Esophagus muscularis mucosa (tissue), 4 donors: ENCODE measurements at regions not wholly inside any gene's neighbourhood (a gene's known extent, or its start where the extent isn't known, plus 50 kb on each side); places are given as distances from the start of the nearest gene placed in this dataset.

Source experiments
- DNase-seq: peaks from one replicate; pipeline ENCODE4 v3.0.0-alpha.2; 2017; ENCODE audit errors: extremely low spot score
- H3K27ac ChIP-seq, 4 donors: fragments of 200-600 bp; sonication (generic); replicated peaks in 1 of 4; 1 replicate in 3 of 4; 2 replicates in 1 of 4; pipeline ENCODE4 v1.5.1; 2016 to 2019; ENCODE audit warnings: mild to moderate bottlenecking in 1 of 4
- H3K27me3 ChIP-seq, 4 donors: fragments of 200-600 bp; sonication (generic); one replicate each; pipeline versions ENCODE4 v1.5.1 to v1.6.0; 2016 to 2019
- H3K36me3 ChIP-seq, 4 donors: fragments of 200-600 bp; sonication (generic); one replicate each; pipeline ENCODE4 v1.5.1; 2016 to 2019
- H3K4me1 ChIP-seq, 4 donors: fragments of 200-600 bp; sonication (generic); one replicate each; pipeline ENCODE4 v1.5.1; 2016 to 2019
- H3K4me3 ChIP-seq, 4 donors: fragments of 200-600 bp; sonication (generic); 1 replicate in 2 of 4; 2 replicates in 2 of 4; pipeline ENCODE4 v1.5.1; 2016 to 2019; ENCODE audit warnings: mild to moderate bottlenecking in 4 of 4, moderate library complexity in 1 of 4
- H3K9me3 ChIP-seq, 4 donors: fragments of 200-600 bp; sonication (generic); 1 replicate in 3 of 4; 2 replicates in 1 of 4; pipeline ENCODE4 v1.5.1; 2016 to 2019
- CTCF ChIP-seq, 3 experiments: fragments of 200-600 bp in 2 of 3; fragments of 450-650 bp in 1 of 3; sonication (generic) in 2 of 3; IDR thresholded peaks; one replicate each; pipeline ENCODE4 v1.5.1; 2017 to 2019; ENCODE audit warnings: antibody characterized with exemption in 3 of 3, mild to moderate bottlenecking in 2 of 3, moderate library complexity in 1 of 3
- EP300 ChIP-seq: sonication (generic); formaldehyde crosslinking; IDR thresholded peaks from one replicate; pipeline ENCODE4 v1.6.1; 2017; ENCODE audit warnings: antibody characterized with exemption
- POLR2A ChIP-seq: fragments of 450-650 bp; IDR thresholded peaks from one replicate; pipeline ENCODE4 v1.6.1; 2017; ENCODE audit warnings: antibody characterized with exemption, moderate library complexity, mild to moderate bottlenecking, low read depth
- POLR2AphosphoS5 ChIP-seq, 2 donors: sonication (generic); formaldehyde crosslinking; IDR thresholded peaks; one replicate each; pipeline ENCODE4 v1.6.1; 2017; ENCODE audit warnings: antibody characterized with exemption in 2 of 2
- WGBS: methylation state at CpG from one replicate; pipeline ENCODE4 v1.1.5; 2018; 5-methylcytosine and 5-hydroxymethylcytosine counted together
- intact Hi-C: fragments of 100-400 bp; cut with DNase I; formaldehyde crosslinking; loops from one replicate; pipeline ENCODE4 v1.15.1; 2023

GRCh38 chr2:58448845-58449244 lies 207.7 kb upstream of the FANCL start:
- no peak overlapping the region for H3K27ac ChIP-seq
- DNase-seq, result no peak
- 82% methylated on average over 2 of the region's 2 CpGs for WGBS
- no peak for TF ChIP-seq POLR2AphosphoS5 (IDR thresholded peaks at IDR 0.05)
- no peak for TF ChIP-seq POLR2A
- TF ChIP-seq CTCF (IDR thresholded peaks at IDR 0.05), result no peak
- TF ChIP-seq EP300, result no peak
- no peaks in the 10 kb centered on the region for H3K27me3 ChIP-seq
- no peaks in the 10 kb centered on the region for H3K36me3 ChIP-seq
- intact Hi-C loops, result no loop called here
- H3K4me1 ChIP-seq, result no peaks in the 10 kb centered on the region
- no peaks in the 10 kb centered on the region for H3K9me3 ChIP-seq
- no peak overlapping the region for H3K4me3 ChIP-seq

GRCh38 chr2:58448065-58448507 lies 207.0 kb upstream of the FANCL start:
- DNase-seq, result no peak
- no peaks in the 10 kb centered on the region for H3K4me1 ChIP-seq
- TF ChIP-seq EP300, result no peak
- TF ChIP-seq POLR2AphosphoS5 (IDR thresholded peaks at IDR 0.05), result no peak
- peak in 1 of 3 experiments; percentile 28 for TF ChIP-seq CTCF (IDR thresholded peaks at IDR 0.05)
- no peak overlapping the region for H3K4me3 ChIP-seq
- no peaks in the 10 kb centered on the region for H3K27me3 ChIP-seq
- intact Hi-C loops, result no loop called here
- H3K9me3 ChIP-seq, result no peaks in the 10 kb centered on the region
- 39% methylated on average over 6 of the region's 6 CpGs for WGBS
- H3K36me3 ChIP-seq, result no peaks in the 10 kb centered on the region
- no peak overlapping the region for H3K27ac ChIP-seq

GRCh38 chr2:58447586-58447985 lies 206.5 kb upstream of the FANCL start:
- H3K4me1 ChIP-seq, result no peaks in the 10 kb centered on the region
- no peaks in the 10 kb centered on the region for H3K36me3 ChIP-seq
- TF ChIP-seq EP300 (no peak), POLR2AphosphoS5 (IDR thresholded peaks at IDR 0.05) (no peak), POLR2A (no peak), CTCF (IDR thresholded peaks at IDR 0.05) (no peak)
- WGBS, result 92% methylated on average over 2 of the region's 2 CpGs
- intact Hi-C loops, result no loop called here
- H3K4me3 ChIP-seq, result no peak overlapping the region
- no peaks in the 10 kb centered on the region for H3K27me3 ChIP-seq
- H3K9me3 ChIP-seq, result no peaks in the 10 kb centered on the region
- no peak for DNase-seq
- no peak overlapping the region for H3K27ac ChIP-seq

- no peak for TF ChIP-seq POLR2A
- TF ChIP-seq POLR2AphosphoS5 (IDR thresholded peaks at IDR 0.05), result no peak
- no peak for TF ChIP-seq CTCF (IDR thresholded peaks at IDR 0.05)
- no peaks in the 10 kb centered on the region for H3K4me1 ChIP-seq
- 80% methylated on average over 3 of the region's 3 CpGs for WGBS
- H3K27ac ChIP-seq, result no peak overlapping the region
- H3K27me3 ChIP-seq, result no peaks in the 10 kb centered on the region
- H3K36me3 ChIP-seq, result no peaks in the 10 kb centered on the region
- no peaks in the 10 kb centered on the region for H3K9me3 ChIP-seq
- H3K4me3 ChIP-seq, result no peak overlapping the region
- intact Hi-C loops, result no loop called here
- DNase-seq, result no peak
Observed at GRCh38 chr2:58441643-58442042, 200.5 kb upstream of the FANCL start.

- intact Hi-C loops, result no loop called here
- WGBS, result 96% methylated on average over 5 of the region's 5 CpGs
- H3K36me3 ChIP-seq, result no peaks in the 10 kb centered on the region
Observed at GRCh38 chr2:58436872-58437271, 195.7 kb upstream of the FANCL start.

More at GRCh38 chr2:58436872-58437271, 195.7 kb upstream of the FANCL start:
- Histone ChIP-seq H3K4me3 (no peak overlapping the region), H3K27ac (no peak overlapping the region), H3K9me3 (no peaks in the 10 kb centered on the region), H3K27me3 (no peaks in the 10 kb centered on the region), H3K4me1 (no peaks in the 10 kb centered on the region)
- TF ChIP-seq CTCF (IDR thresholded peaks at IDR 0.05) (no peak), POLR2A (no peak), EP300 (no peak), POLR2AphosphoS5 (IDR thresholded peaks at IDR 0.05) (no peak)
- no peak for DNase-seq
